T-cell (primary cell): ENCODE measurements at regions not wholly inside any gene's neighbourhood (a gene's known extent, or its start where the extent isn't known, plus 50 kb on each side); places are given as distances from the start of the nearest gene placed in this dataset.
A peak's percentile ranks its signal among the peaks of the same experiment; 100 is the strongest.

Source experiments
- ATAC-seq, 4 experiments: fragments of 200-7000 bp in 3 of 4; fragments of 150-1000 bp in 1 of 4; cut with Tn5 transposase; replicated peaks in 1 of 4; 1 replicate in 3 of 4; 2 replicates in 1 of 4; pipeline ENCODE4 v1.10.0; 2021; ENCODE audit warnings: moderate library complexity in 3 of 4, mild to moderate bottlenecking in 2 of 4, moderate number of reproducible peaks in 1 of 4
- CTCF ChIA-PET, 2 donors: fragments of 300-600 bp; sonication (Branson Sonifier 250); formaldehyde crosslinking; loops; one replicate each; lab custom pipeline; 2022; ENCODE audit warnings: antibody characterized with exemption in 2 of 2; lab: Charles Lee
- POLR2A ChIA-PET, 2 donors: fragments of 300-600 bp; sonication (Branson Sonifier 250); formaldehyde crosslinking; loops; one replicate each; lab custom pipeline; 2022; ENCODE audit warnings: antibody characterized with exemption in 2 of 2; lab: Charles Lee
- DNase-seq, 35 experiments: peaks; one replicate each; pipeline versions ENCODE4 v3.0.0 to v3.0.0-alpha.2; 2013 to 2023
- H3K27ac ChIP-seq: one replicate; pipeline ENCODE4 v1.5.1; 2013; ENCODE audit warnings: low read length
- H3K27me3 ChIP-seq, 2 experiments: replicated peaks in 1 of 2; 1 replicate in 1 of 2; 2 replicates in 1 of 2; pipeline versions ENCODE4 v1.6.1 to v1.7.0; 2013; ENCODE audit warnings: low read length in 1 of 2, mixed read lengths in 1 of 2; ENCODE audit not compliant: control insufficient read depth in 2 of 2, insufficient read depth in 2 of 2; ENCODE audit errors: extremely low read depth in 1 of 2
- H3K36me3 ChIP-seq, 2 donors: 1 replicate in 1 of 2; 2 replicates in 1 of 2; pipeline versions ENCODE4 v1.6.1 to v1.7.0; 2013; ENCODE audit warnings: low read length in 1 of 2; ENCODE audit not compliant: control insufficient read depth in 2 of 2, insufficient read depth in 1 of 2; ENCODE audit errors: extremely low read depth in 1 of 2
- H3K4me1 ChIP-seq, 2 experiments: 1 replicate in 1 of 2; 2 replicates in 1 of 2; pipeline versions ENCODE4 v1.6.1 to v1.7.0; 2013; ENCODE audit warnings: low read length in 2 of 2, mixed read lengths in 1 of 2; ENCODE audit not compliant: insufficient read depth in 2 of 2, control insufficient read depth in 1 of 2; ENCODE audit errors: extremely low read depth in 1 of 2
- H3K4me3 ChIP-seq, 2 donors: 1 replicate in 1 of 2; 2 replicates in 1 of 2; pipeline versions ENCODE4 v1.5.1 to v1.7.0; 2013; ENCODE audit warnings: mild to moderate bottlenecking in 2 of 2, low read length in 1 of 2, moderate library complexity in 1 of 2; ENCODE audit not compliant: control insufficient read depth in 1 of 2; ENCODE audit errors: extremely low read depth in 1 of 2
- H3K9me3 ChIP-seq: 2 replicates; pipeline ENCODE4 v1.7.0; 2013
- H3K27ac Mint-ChIP-seq, 2 donors: one replicate each; pipeline ENCODE4 v1.8.0; 2020 to 2021; ENCODE audit warnings: mild to moderate bottlenecking in 2 of 2, mixed read lengths in 2 of 2
- H3K27me3 Mint-ChIP-seq, 2 donors: one replicate each; pipeline ENCODE4 v1.8.0; 2021 to 2022; ENCODE audit warnings: mixed read lengths in 2 of 2
- H3K36me3 Mint-ChIP-seq: one replicate; pipeline ENCODE4 v1.8.0; 2021; ENCODE audit warnings: mixed read lengths
- H3K4me1 Mint-ChIP-seq, 3 donors: one replicate each; pipeline ENCODE4 v1.8.0; 2020 to 2022; ENCODE audit warnings: mixed read lengths in 3 of 3, mild to moderate bottlenecking in 1 of 3
- H3K4me3 Mint-ChIP-seq, 3 donors: one replicate each; pipeline ENCODE4 v1.8.0; 2020 to 2022; ENCODE audit warnings: mild to moderate bottlenecking in 3 of 3, mixed read lengths in 3 of 3, moderate library complexity in 3 of 3
- H3K9me3 Mint-ChIP-seq, 3 donors: one replicate each; pipeline ENCODE4 v1.8.0; 2020 to 2022; ENCODE audit warnings: mixed read lengths in 3 of 3
- WGBS: methylation state at CpG from one replicate; pipeline ENCODE4 v1.1.5; 2013; ENCODE audit warnings: missing lambda C conversion rate; ENCODE audit not compliant: insufficient coverage; 5-methylcytosine and 5-hydroxymethylcytosine counted together

- H3K27ac ChIP-seq = no peak overlapping the region
- Mint-ChIP-seq H3K36me3 (no peaks in the 10 kb centered on the region), H3K27ac (peak overlapping the region in 1 of 2 donors; percentile 92), H3K9me3 (peaks cover 0 to 10% (median 2%) of the 10 kb centered on the region in 3 donors), H3K27me3 (no peaks in the 10 kb centered on the region), H3K4me3 (peak overlapping the region in 2 of 3 donors; percentile 45 to 78), H3K4me1 (peaks cover 6 to 36% (median 24%) of the 10 kb centered on the region in 3 donors)
- H3K36me3 ChIP-seq = no peaks in the 10 kb centered on the region
- 4% methylated on average over 5 of the region's 18 CpGs for WGBS
- H3K4me1 ChIP-seq = peaks cover 5 to 19% of the 10 kb centered on the region in 2 experiments
- ATAC-seq (peak in 2 of 4 experiments; percentile 75 to 85), DNase-seq (peak in 15 of 35 experiments; percentile 1 to 30 (median 6))
- no peaks in the 10 kb centered on the region for H3K27me3 ChIP-seq
- ChIA-PET POLR2A (no interaction called here), CTCF (interaction anchor here in 1 of 2 donors (0.6 kb wide), 2 partner anchors 13 to 187 kb away, joined by 3 read pairs; no protein-coding TSS in a partner anchor)
- no peaks in the 10 kb centered on the region for H3K9me3 ChIP-seq
- H3K4me3 ChIP-seq = peak overlapping the region in 1 of 2 donors; percentile 1
Observed at GRCh38 chr16:59259074-59259949, 525.2 kb upstream of the GOT2 start.

DNA sequence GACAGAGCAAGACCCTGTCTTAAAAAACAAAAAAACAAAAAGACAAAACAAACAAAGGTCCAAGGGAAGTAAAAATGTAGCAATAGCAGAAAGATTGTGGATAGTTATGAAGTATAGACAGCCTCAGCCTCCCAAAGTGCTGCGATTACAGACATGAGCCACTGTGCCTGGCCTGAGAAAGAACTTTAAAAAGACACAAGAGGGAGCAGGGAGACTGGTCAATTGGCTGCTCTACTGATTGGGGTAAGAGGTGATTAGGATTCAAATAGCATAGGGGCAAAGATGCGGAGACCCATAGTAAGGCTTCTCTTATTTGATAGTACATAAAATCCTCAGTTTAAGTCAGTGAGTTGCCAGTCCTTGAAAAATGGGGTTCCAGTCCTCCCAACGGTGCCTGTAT is 518.2 kb upstream of the GOT2 start:
- H3K27ac Mint-ChIP-seq = no peak overlapping the region
- POLR2A ChIA-PET = no interaction called here

GRCh38 chr16:59249011-59249410 is 514.9 kb upstream of the GOT2 start:
- Mint-ChIP-seq H3K4me1 (no peaks in the 10 kb centered on the region), H3K4me3 (no peak overlapping the region), H3K27me3 (no peaks in the 10 kb centered on the region), H3K9me3 (peaks cover 0 to 6% (median 0%) of the 10 kb centered on the region in 3 donors), H3K36me3 (no peaks in the 10 kb centered on the region), H3K27ac (no peak overlapping the region)
- H3K36me3 ChIP-seq = no peaks in the 10 kb centered on the region
- no peak overlapping the region for H3K4me3 ChIP-seq
- ATAC-seq (no peak), DNase-seq (no peak)
- H3K27ac ChIP-seq = no peak overlapping the region
- CTCF ChIA-PET = no interaction called here
- 72% methylated on average over 3 of the region's 4 CpGs for WGBS
- POLR2A ChIA-PET = no interaction called here
- peaks cover 0 to 3% of the 10 kb centered on the region in 2 experiments for H3K27me3 ChIP-seq
- H3K9me3 ChIP-seq = no peaks in the 10 kb centered on the region
- no peaks in the 10 kb centered on the region for H3K4me1 ChIP-seq

More for the DNA sequence above, 518.2 kb upstream of the GOT2 start:
- H3K27ac ChIP-seq = no peak overlapping the region
- WGBS = 61% methylated on average over 2 of the region's 3 CpGs
- ATAC-seq (no peak), DNase-seq (no peak)
- no peaks in the 10 kb centered on the region for H3K4me1 Mint-ChIP-seq
- H3K9me3 Mint-ChIP-seq = peaks cover 0 to 9% (median 4%) of the 10 kb centered on the region in 3 donors
- H3K4me1 ChIP-seq = no peaks in the 10 kb centered on the region
- H3K36me3 ChIP-seq = no peaks in the 10 kb centered on the region
- no peak overlapping the region for H3K4me3 Mint-ChIP-seq
- CTCF ChIA-PET = no interaction called here
- no peaks in the 10 kb centered on the region for H3K27me3 Mint-ChIP-seq
- H3K27me3 ChIP-seq = peaks cover 0 to 3% of the 10 kb centered on the region in 2 experiments
- no peaks in the 10 kb centered on the region for H3K9me3 ChIP-seq
- no peaks in the 10 kb centered on the region for H3K36me3 Mint-ChIP-seq
- no peak overlapping the region for H3K4me3 ChIP-seq

DNA sequence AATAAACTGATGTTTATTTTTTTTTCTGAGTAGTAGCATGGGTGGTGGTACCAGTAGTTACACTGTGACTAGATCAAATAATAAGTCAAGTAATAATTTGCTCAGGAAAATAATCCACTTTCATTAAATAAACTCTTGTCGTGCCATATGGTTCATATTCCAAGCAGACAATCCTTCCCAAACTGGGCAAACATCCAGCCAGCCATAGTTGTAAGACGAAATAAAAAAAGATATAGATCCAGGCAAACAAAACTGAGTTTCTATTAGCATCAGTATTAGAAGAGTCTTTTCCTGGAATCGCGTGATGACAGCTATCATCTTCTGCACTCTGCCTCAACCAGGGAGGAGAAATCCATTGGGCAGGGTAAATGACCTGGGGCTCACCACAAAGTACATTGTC is 508.4 kb upstream of the GOT2 start:
- ATAC-seq = no peak
- CTCF ChIA-PET = no interaction called here
- WGBS = 100% methylated on average over 2 of the region's 4 CpGs

GRCh38 chr16:59238246-59238645 is 504.1 kb upstream of the GOT2 start:
- H3K27me3 Mint-ChIP-seq = no peaks in the 10 kb centered on the region
- H3K36me3 Mint-ChIP-seq = no peaks in the 10 kb centered on the region
- no peak for ATAC-seq
- DNase-seq = no peak
- H3K27ac ChIP-seq = no peak overlapping the region
- no peaks in the 10 kb centered on the region for H3K36me3 ChIP-seq
- 75% methylated on average over 2 of the region's 3 CpGs for WGBS
- no peak overlapping the region for H3K27ac Mint-ChIP-seq
- ChIA-PET CTCF (no interaction called here), POLR2A (no interaction called here)
- H3K9me3 Mint-ChIP-seq = peaks cover 0 to 16% (median 0%) of the 10 kb centered on the region in 3 donors
- no peaks in the 10 kb centered on the region for H3K27me3 ChIP-seq
- no peak overlapping the region for H3K4me3 Mint-ChIP-seq
- H3K4me1 Mint-ChIP-seq = no peaks in the 10 kb centered on the region
- no peak overlapping the region for H3K4me3 ChIP-seq
- H3K4me1 ChIP-seq = no peaks in the 10 kb centered on the region
- no peaks in the 10 kb centered on the region for H3K9me3 ChIP-seq

More for the DNA sequence above, 508.4 kb upstream of the GOT2 start:
- no peak overlapping the region for H3K27ac Mint-ChIP-seq
- no peak overlapping the region for H3K27ac ChIP-seq
- no peaks in the 10 kb centered on the region for H3K27me3 Mint-ChIP-seq
- no peaks in the 10 kb centered on the region for H3K9me3 ChIP-seq
- POLR2A ChIA-PET = no interaction called here
- no peak overlapping the region for H3K4me3 ChIP-seq
- no peaks in the 10 kb centered on the region for H3K36me3 ChIP-seq
- peaks cover 0 to 9% (median 0%) of the 10 kb centered on the region in 3 donors for H3K9me3 Mint-ChIP-seq
- H3K4me1 ChIP-seq = no peaks in the 10 kb centered on the region
- no peak overlapping the region for H3K4me3 Mint-ChIP-seq
- no peaks in the 10 kb centered on the region for H3K36me3 Mint-ChIP-seq
- DNase-seq = no peak
- no peaks in the 10 kb centered on the region for H3K4me1 Mint-ChIP-seq
- H3K27me3 ChIP-seq = no peaks in the 10 kb centered on the region

- Mint-ChIP-seq H3K27ac (no peak overlapping the region), H3K4me3 (no peak overlapping the region), H3K27me3 (no peaks in the 10 kb centered on the region), H3K9me3 (peaks cover 0 to 13% (median 2%) of the 10 kb centered on the region in 3 donors), H3K4me1 (peaks cover 0 to 9% (median 0%) of the 10 kb centered on the region in 3 donors), H3K36me3 (no peaks in the 10 kb centered on the region)
- Histone ChIP-seq H3K27me3 (no peaks in the 10 kb centered on the region), H3K4me3 (no peak overlapping the region), H3K36me3 (no peaks in the 10 kb centered on the region), H3K27ac (no peak overlapping the region), H3K9me3 (no peaks in the 10 kb centered on the region), H3K4me1 (no peaks in the 10 kb centered on the region)
- ATAC-seq = no peak
- ChIA-PET POLR2A (no interaction called here), CTCF (no interaction called here)
- DNase-seq = no peak
- 56% methylated on average over 3 of the region's 4 CpGs for WGBS
Observed at GRCh38 chr16:59236804-59237458, 502.8 kb upstream of the GOT2 start.
